ENCODE measurements at regions not wholly inside any gene's neighbourhood (a gene's known extent, or its start where the extent isn't known, plus 50 kb on each side); places are given as distances from the start of the nearest gene placed in this dataset.

- Mint-ChIP-seq H3K27ac (ENCODE audit: low read depth, unreplicated experiment) (no peak overlapping the region), H3K4me1 (ENCODE audit: insufficient read depth, unreplicated experiment) (no peaks in the 10 kb centered on the region), H3K4me3 (ENCODE audit: unreplicated experiment) (no peak overlapping the region), H3K27me3 (ENCODE audit: insufficient read depth, unreplicated experiment) (peaks cover 24% of the 10 kb centered on the region), H3K36me3 (ENCODE audit: insufficient read depth, unreplicated experiment) (no peaks in the 10 kb centered on the region), H3K9me3 (ENCODE audit: unreplicated experiment) (no peaks in the 10 kb centered on the region)
- CTCF ChIA-PET, result interaction anchor here (0.5 kb wide), 1 partner anchor 196 kb away, joined by 3 read pairs; no protein-coding TSS in a partner anchor
- no peak for DNase-seq (ENCODE audit: unreplicated experiment)
- POLR2A ChIA-PET, result interaction anchor here (0.7 kb wide), 1 partner anchor 592 kb away, joined by 3 read pairs; no protein-coding TSS in a partner anchor
- no peak for TF ChIP-seq CTCF (IDR thresholded peaks at IDR 0.05; ENCODE audit: unreplicated experiment)
- no TSS peak for BruUV-seq (replicated peaks)
- intact Hi-C loops (cut with micrococcal nuclease), result no loop called here
These were observed 125.1 kb upstream of the SLC25A36 start for GRCh38 chr3:140816372-140817195.

GRCh38 chr3:140821493-140821892 is 120.1 kb upstream of the SLC25A36 start:
- Mint-ChIP-seq H3K27ac (ENCODE audit: low read depth, unreplicated experiment) (no peak overlapping the region), H3K4me1 (ENCODE audit: insufficient read depth, unreplicated experiment) (no peaks in the 10 kb centered on the region), H3K9me3 (ENCODE audit: unreplicated experiment) (no peaks in the 10 kb centered on the region), H3K4me3 (ENCODE audit: unreplicated experiment) (no peak overlapping the region), H3K27me3 (ENCODE audit: insufficient read depth, unreplicated experiment) (peaks cover 16% of the 10 kb centered on the region), H3K36me3 (ENCODE audit: insufficient read depth, unreplicated experiment) (no peaks in the 10 kb centered on the region)
- no peak for TF ChIP-seq CTCF (IDR thresholded peaks at IDR 0.05; ENCODE audit: unreplicated experiment)
- intact Hi-C loops (cut with micrococcal nuclease), result no loop called here
- CTCF ChIA-PET, result interaction anchor here (0.7 kb wide), 1 partner anchor 1168 kb away, joined by 3 read pairs; no protein-coding TSS in a partner anchor
- no peak for DNase-seq (ENCODE audit: unreplicated experiment)
- BruUV-seq (replicated peaks), result no TSS peak
- POLR2A ChIA-PET, result no interaction called here

- ChIA-PET POLR2A (no interaction called here), CTCF (no interaction called here)
- Mint-ChIP-seq H3K9me3 (ENCODE audit: unreplicated experiment) (no peaks in the 10 kb centered on the region), H3K27me3 (ENCODE audit: insufficient read depth, unreplicated experiment) (peaks cover 15% of the 10 kb centered on the region), H3K4me1 (ENCODE audit: insufficient read depth, unreplicated experiment) (no peaks in the 10 kb centered on the region), H3K4me3 (ENCODE audit: unreplicated experiment) (no peak overlapping the region), H3K36me3 (ENCODE audit: insufficient read depth, unreplicated experiment) (no peaks in the 10 kb centered on the region), H3K27ac (ENCODE audit: low read depth, unreplicated experiment) (no peak overlapping the region)
- intact Hi-C loops (cut with micrococcal nuclease), result no loop called here
- DNase-seq (ENCODE audit: unreplicated experiment), result no peak
- no TSS peak for BruUV-seq (replicated peaks)
- TF ChIP-seq CTCF (IDR thresholded peaks at IDR 0.05; ENCODE audit: unreplicated experiment), result no peak
These were observed 119.1 kb upstream of the SLC25A36 start for GRCh38 chr3:140822401-140823047.

- no peak overlapping the region for H3K27ac Mint-ChIP-seq (ENCODE audit: low read depth, unreplicated experiment)
- H3K27me3 Mint-ChIP-seq (ENCODE audit: insufficient read depth, unreplicated experiment), result peaks cover 15% of the 10 kb centered on the region
- no peak overlapping the region for H3K4me3 Mint-ChIP-seq (ENCODE audit: unreplicated experiment)
- no TSS peak for BruUV-seq (replicated peaks)
- intact Hi-C loops (cut with micrococcal nuclease), result no loop called here
- no peaks in the 10 kb centered on the region for H3K36me3 Mint-ChIP-seq (ENCODE audit: insufficient read depth, unreplicated experiment)
- no peaks in the 10 kb centered on the region for H3K9me3 Mint-ChIP-seq (ENCODE audit: unreplicated experiment)
- POLR2A ChIA-PET, result no interaction called here
- CTCF ChIA-PET, result no interaction called here
- TF ChIP-seq CTCF (IDR thresholded peaks at IDR 0.05; ENCODE audit: unreplicated experiment), result no peak
- no peaks in the 10 kb centered on the region for H3K4me1 Mint-ChIP-seq (ENCODE audit: insufficient read depth, unreplicated experiment)
- DNase-seq (ENCODE audit: unreplicated experiment), result no peak
These were observed 118.5 kb upstream of the SLC25A36 start for GRCh38 chr3:140823106-140823505.

Data from MCF 10A (cell line).